ENCODE measurements at regions not wholly inside any gene's neighbourhood (a gene's known extent, or its start where the extent isn't known, plus 50 kb on each side); places are given as distances from the start of the nearest gene placed in this dataset.

DNA sequence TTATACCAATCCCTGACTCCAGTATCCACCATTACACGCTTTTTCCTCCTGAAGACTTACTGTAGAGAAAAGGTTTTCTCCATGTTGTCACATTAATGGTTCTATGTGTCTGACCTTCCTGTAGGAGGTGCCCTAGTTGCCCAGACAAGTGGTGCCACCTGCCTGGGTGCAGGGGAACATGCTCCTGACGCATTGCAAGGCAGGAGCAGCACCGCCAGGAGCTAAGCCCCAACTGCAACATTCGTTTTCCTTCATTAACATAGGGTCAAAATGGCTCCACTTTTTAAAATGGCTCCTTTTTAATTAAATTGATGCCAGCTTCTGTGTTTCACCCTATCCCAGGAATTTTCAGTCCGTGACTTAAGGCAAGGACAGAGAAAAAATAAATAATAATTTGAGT is 220.1 kb upstream of the SAMSN1 start:
- TF ChIP-seq, protein P1, sequence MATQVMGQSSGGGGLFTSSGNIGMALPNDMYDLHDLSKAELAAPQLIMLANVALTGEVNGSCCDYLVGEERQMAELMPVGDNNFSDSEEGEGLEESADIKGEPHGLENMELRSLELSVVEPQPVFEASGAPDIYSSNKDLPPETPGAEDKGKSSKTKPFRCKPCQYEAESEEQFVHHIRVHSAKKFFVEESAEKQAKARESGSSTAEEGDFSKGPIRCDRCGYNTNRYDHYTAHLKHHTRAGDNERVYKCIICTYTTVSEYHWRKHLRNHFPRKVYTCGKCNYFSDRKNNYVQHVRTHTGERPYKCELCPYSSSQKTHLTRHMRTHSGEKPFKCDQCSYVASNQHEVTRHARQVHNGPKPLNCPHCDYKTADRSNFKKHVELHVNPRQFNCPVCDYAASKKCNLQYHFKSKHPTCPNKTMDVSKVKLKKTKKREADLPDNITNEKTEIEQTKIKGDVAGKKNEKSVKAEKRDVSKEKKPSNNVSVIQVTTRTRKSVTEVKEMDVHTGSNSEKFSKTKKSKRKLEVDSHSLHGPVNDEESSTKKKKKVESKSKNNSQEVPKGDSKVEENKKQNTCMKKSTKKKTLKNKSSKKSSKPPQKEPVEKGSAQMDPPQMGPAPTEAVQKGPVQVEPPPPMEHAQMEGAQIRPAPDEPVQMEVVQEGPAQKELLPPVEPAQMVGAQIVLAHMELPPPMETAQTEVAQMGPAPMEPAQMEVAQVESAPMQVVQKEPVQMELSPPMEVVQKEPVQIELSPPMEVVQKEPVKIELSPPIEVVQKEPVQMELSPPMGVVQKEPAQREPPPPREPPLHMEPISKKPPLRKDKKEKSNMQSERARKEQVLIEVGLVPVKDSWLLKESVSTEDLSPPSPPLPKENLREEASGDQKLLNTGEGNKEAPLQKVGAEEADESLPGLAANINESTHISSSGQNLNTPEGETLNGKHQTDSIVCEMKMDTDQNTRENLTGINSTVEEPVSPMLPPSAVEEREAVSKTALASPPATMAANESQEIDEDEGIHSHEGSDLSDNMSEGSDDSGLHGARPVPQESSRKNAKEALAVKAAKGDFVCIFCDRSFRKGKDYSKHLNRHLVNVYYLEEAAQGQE (IDR thresholded peaks at IDR 0.05; ENCODE audit: insufficient read depth in 1 of 2, low read depth in 2 of 2, low read length in 2 of 2) = no peak
- TF ChIP-seq POLR2AphosphoS5 (IDR thresholded peaks at IDR 0.05; ENCODE audit: low read depth, low read length) (no peak), TAF1 (IDR thresholded peaks at IDR 0.05; ENCODE audit: borderline replicate concordance, insufficient read depth, low read length) (no peak), SIN3A (IDR thresholded peaks at IDR 0.05; ENCODE audit: borderline replicate concordance, insufficient read depth, low read length) (no peak), FOXP2 (optimal IDR thresholded peaks at IDR 0.05; ENCODE audit: borderline replicate concordance, extremely low read depth, extremely low read length, insufficient read depth) (no peak)

DNA sequence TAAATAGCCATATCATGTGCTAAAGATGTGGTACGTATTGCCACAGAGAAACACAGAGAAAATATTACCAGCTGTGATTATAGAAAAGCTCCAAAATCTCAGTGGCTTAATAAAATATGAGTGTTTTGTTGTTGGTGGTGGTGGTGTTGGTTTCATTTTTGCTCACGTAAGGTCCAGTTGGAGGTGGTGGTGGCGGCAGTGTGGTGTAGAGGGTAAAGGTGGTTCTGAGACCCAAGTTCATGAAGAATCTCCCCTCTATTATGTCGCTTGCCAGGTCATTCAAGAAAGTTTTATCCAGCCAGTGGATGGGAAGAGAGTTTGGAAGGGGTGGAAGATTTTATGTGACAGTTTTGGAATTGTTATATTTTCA is 217.6 kb upstream of the SAMSN1 start:
- no peak for TF ChIP-seq TAF1 (IDR thresholded peaks at IDR 0.05; ENCODE audit: borderline replicate concordance, insufficient read depth, low read length)
- TF ChIP-seq POLR2AphosphoS5 (IDR thresholded peaks at IDR 0.05; ENCODE audit: low read depth, low read length) = no peak
- TF ChIP-seq FOXP2 (optimal IDR thresholded peaks at IDR 0.05; ENCODE audit: borderline replicate concordance, extremely low read depth, extremely low read length, insufficient read depth) = no peak
- TF ChIP-seq, protein P1 (IDR thresholded peaks at IDR 0.05; ENCODE audit: insufficient read depth in 1 of 2, low read depth in 2 of 2, low read length in 2 of 2) = no peak
- no peak for TF ChIP-seq SIN3A (IDR thresholded peaks at IDR 0.05; ENCODE audit: borderline replicate concordance, insufficient read depth, low read length)

DNA sequence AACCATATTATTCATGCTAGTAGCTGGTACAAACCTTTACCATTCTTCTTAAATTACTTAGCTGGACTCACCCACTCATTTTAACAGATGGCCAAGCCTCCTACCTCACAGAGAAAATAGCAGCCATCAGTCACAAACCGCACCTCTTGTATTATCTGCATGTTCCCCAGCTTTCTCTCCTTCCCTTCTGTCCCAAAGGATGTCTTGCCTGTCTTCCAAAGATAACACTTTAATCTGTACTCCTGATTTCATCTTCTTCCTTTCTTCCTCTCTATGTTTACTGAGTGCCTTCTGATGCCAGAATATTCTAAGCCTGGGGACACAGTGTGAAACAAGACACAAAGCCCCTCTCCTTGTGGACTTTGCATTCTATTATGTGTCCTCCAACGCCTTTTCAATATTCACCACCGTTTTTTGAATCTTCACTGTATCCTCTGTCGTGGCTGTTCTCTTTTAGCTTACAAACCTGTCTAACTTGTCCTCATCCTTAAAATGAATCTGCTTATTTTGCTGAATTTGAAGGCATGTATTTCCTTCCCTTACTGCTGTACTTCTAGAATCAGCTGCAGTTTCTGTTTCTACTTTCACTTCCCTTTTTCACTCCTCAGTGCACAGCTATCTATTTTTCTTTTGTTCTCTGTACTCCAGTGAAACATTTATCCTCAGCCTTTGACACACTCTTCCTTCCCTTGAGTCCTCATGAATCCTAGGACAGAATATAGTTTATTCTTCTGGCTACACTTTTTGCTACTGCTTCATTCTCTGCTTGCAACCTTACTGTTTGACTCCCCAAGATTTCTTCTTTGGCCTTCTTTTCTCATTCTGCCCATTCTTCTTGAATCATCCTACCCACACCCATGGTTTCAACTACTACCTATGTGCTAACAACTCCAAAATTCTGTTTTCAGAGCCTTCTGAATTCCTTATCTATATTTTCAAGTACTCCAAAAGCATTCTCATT is 216.9 kb upstream of the SAMSN1 start:
- no peak for TF ChIP-seq FOXP2 (optimal IDR thresholded peaks at IDR 0.05; ENCODE audit: borderline replicate concordance, extremely low read depth, extremely low read length, insufficient read depth)
- TF ChIP-seq POLR2AphosphoS5 (IDR thresholded peaks at IDR 0.05; ENCODE audit: low read depth, low read length) = no peak
- TF ChIP-seq, protein P1 (IDR thresholded peaks at IDR 0.05; ENCODE audit: insufficient read depth in 1 of 2, low read depth in 2 of 2, low read length in 2 of 2) = no peak
- TF ChIP-seq SIN3A (IDR thresholded peaks at IDR 0.05; ENCODE audit: borderline replicate concordance, insufficient read depth, low read length) = no peak
- TF ChIP-seq TAF1 (IDR thresholded peaks at IDR 0.05; ENCODE audit: borderline replicate concordance, insufficient read depth, low read length) = no peak

DNA sequence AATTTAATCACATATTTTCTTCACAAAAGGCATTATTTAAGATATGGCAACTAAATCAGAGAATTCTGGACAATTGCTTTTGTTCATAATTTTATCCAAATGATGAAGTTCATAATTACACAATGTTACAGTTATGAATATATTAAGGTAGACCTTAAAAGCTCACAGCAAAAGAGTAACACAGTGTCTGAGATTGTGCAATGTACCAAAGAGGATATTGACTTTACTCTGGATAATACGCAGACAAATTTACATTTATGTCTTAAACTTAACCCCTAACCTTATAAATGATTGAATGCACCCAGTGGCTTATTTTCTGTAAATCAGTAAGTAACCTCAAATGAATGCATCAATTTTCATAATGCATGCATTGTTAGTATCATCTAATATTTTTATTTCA is 216.2 kb upstream of the SAMSN1 start:
- TF ChIP-seq FOXP2 (optimal IDR thresholded peaks at IDR 0.05; ENCODE audit: borderline replicate concordance, extremely low read depth, extremely low read length, insufficient read depth) = no peak
- TF ChIP-seq SIN3A (IDR thresholded peaks at IDR 0.05; ENCODE audit: borderline replicate concordance, insufficient read depth, low read length) = no peak
- no peak for TF ChIP-seq TAF1 (IDR thresholded peaks at IDR 0.05; ENCODE audit: borderline replicate concordance, insufficient read depth, low read length)
- TF ChIP-seq, protein P1 (IDR thresholded peaks at IDR 0.05; ENCODE audit: insufficient read depth in 1 of 2, low read depth in 2 of 2, low read length in 2 of 2) = no peak
- no peak for TF ChIP-seq POLR2AphosphoS5 (IDR thresholded peaks at IDR 0.05; ENCODE audit: low read depth, low read length)

Data from PFSK-1 (cell line).